GM23338 (cell line): ENCODE measurements at regions not wholly inside any gene's neighbourhood (a gene's known extent, or its start where the extent isn't known, plus 50 kb on each side); places are given as distances from the start of the nearest gene placed in this dataset.

Experiments used
- ATAC-seq: fragments of 200-7000 bp; cut with Tn5 transposase; 3 replicates; pipeline ENCODE4 v1.9.1; 2020
- DNase-seq: peaks from one replicate; pipeline ENCODE4 v3.0.0-alpha.2; 2015; ENCODE audit warnings: low spot score
- H2AFZ ChIP-seq: fragments of 200-600 bp; sonication (generic); 2 replicates; pipeline ENCODE4 v1.8.0; 2016; ENCODE audit warnings: antibody characterized with exemption, mild to moderate bottlenecking, moderate library complexity
- H3F3A ChIP-seq: fragments of 200-600 bp; sonication (generic); replicated peaks from 2 replicates; pipeline ENCODE4 v1.8.0; 2017; ENCODE audit warnings: antibody characterized with exemption, mixed run types, low read depth
- H3K27ac ChIP-seq: fragments of 200-600 bp; sonication (generic); 2 replicates; pipeline ENCODE4 v1.6.1; 2016; ENCODE audit warnings: low read depth
- H3K27me3 ChIP-seq: fragments of 200-600 bp; sonication (generic); 2 replicates; pipeline ENCODE4 v1.8.0; 2016; ENCODE audit warnings: mild to moderate bottlenecking, mixed run types, moderate library complexity; ENCODE audit not compliant: insufficient read depth
- H3K36me3 ChIP-seq: fragments of 200-600 bp; sonication (generic); 2 replicates; pipeline ENCODE4 v1.8.0; 2016; ENCODE audit warnings: mild to moderate bottlenecking; ENCODE audit not compliant: insufficient read depth
- H3K4me1 ChIP-seq: fragments of 200-600 bp; sonication (generic); 2 replicates; pipeline ENCODE4 v1.8.0; 2016; ENCODE audit warnings: mild to moderate bottlenecking, moderate library complexity; ENCODE audit not compliant: insufficient read depth
- H3K4me2 ChIP-seq: fragments of 200-600 bp; sonication (generic); 2 replicates; pipeline ENCODE4 v1.7.1; 2017; ENCODE audit warnings: mixed run types
- H3K4me3 ChIP-seq: fragments of 200-600 bp; sonication (generic); 2 replicates; pipeline ENCODE4 v1.6.1; 2016; ENCODE audit warnings: mixed run types
- H3K79me2 ChIP-seq: fragments of 200-600 bp; sonication (generic); replicated peaks from 2 replicates; pipeline ENCODE4 v1.8.0; 2017; ENCODE audit warnings: mild to moderate bottlenecking; ENCODE audit not compliant: insufficient read depth
- H3K9me2 ChIP-seq: fragments of 200-600 bp; sonication (generic); 2 replicates; pipeline ENCODE4 v1.8.0; 2017; ENCODE audit not compliant: insufficient read depth
- H4K20me1 ChIP-seq: fragments of 200-600 bp; sonication (generic); replicated peaks from 2 replicates; pipeline ENCODE4 v1.8.0; 2017; ENCODE audit warnings: mild to moderate bottlenecking; ENCODE audit not compliant: insufficient read depth
- H3K27ac Mint-ChIP-seq: 2 replicates; pipeline ENCODE4 v1.8.0; 2020; ENCODE audit warnings: inconsistent platforms, mild to moderate bottlenecking, moderate library complexity, mixed read lengths
- H3K27me3 Mint-ChIP-seq: 3 replicates; pipeline ENCODE4 v1.8.0; 2022; ENCODE audit warnings: low read depth, mild to moderate bottlenecking, moderate library complexity, mixed read lengths, inconsistent platforms; ENCODE audit not compliant: insufficient read depth, poor library complexity
- H3K36me3 Mint-ChIP-seq: 3 replicates; pipeline ENCODE4 v1.8.0; 2021; ENCODE audit warnings: low read depth, mild to moderate bottlenecking, inconsistent platforms, moderate library complexity, mixed read lengths
- H3K4me1 Mint-ChIP-seq: 3 replicates; pipeline ENCODE4 v1.8.0; 2020; ENCODE audit warnings: mild to moderate bottlenecking, inconsistent platforms, mixed read lengths
- H3K4me3 Mint-ChIP-seq: 3 replicates; pipeline ENCODE4 v1.8.0; 2021; ENCODE audit warnings: moderate library complexity, mild to moderate bottlenecking, inconsistent platforms, mixed read lengths
- H3K9me3 Mint-ChIP-seq: 3 replicates; pipeline ENCODE4 v1.8.0; 2020; ENCODE audit warnings: moderate library complexity, mild to moderate bottlenecking, inconsistent platforms, mixed read lengths
- CREB1 ChIP-seq: fragments of 250-450 bp; sonication (Bioruptor Pico); IDR thresholded peaks from 2 replicates; pipeline ENCODE4 v1.5.0; 2020; ENCODE audit warnings: low read depth, mild to moderate bottlenecking, moderate library complexity
- EZH2 ChIP-seq: fragments of 200-600 bp; sonication (generic); IDR thresholded peaks from one replicate; pipeline ENCODE4 v1.8.0; 2017; ENCODE audit warnings: antibody characterized with exemption, mild to moderate bottlenecking, low read depth; ENCODE audit not compliant: unreplicated experiment
- EZH2phosphoT487 ChIP-seq: fragments of 200-600 bp; sonication (generic); IDR thresholded peaks from one replicate; pipeline ENCODE4 v1.8.1; 2018; ENCODE audit warnings: antibody characterized with exemption; ENCODE audit not compliant: unreplicated experiment
- JUNB ChIP-seq: IDR thresholded peaks from one replicate; pipeline ENCODE4 v1.6.1; 2016; ENCODE audit warnings: antibody characterized with exemption; ENCODE audit not compliant: unreplicated experiment
- NANOG ChIP-seq: IDR thresholded peaks from 2 replicates; pipeline ENCODE4 v1.6.1; 2016; ENCODE audit warnings: antibody characterized with exemption, borderline replicate concordance
- POLR2AphosphoS5 ChIP-seq: IDR thresholded peaks from 2 replicates; pipeline ENCODE4 v1.6.1; 2016; ENCODE audit warnings: antibody characterized with exemption, low read depth
- REST ChIP-seq: IDR thresholded peaks from one replicate; pipeline ENCODE4 v1.6.1; 2018; ENCODE audit warnings: antibody characterized with exemption; ENCODE audit not compliant: unreplicated experiment
- STAT1 ChIP-seq: IDR thresholded peaks from one replicate; pipeline ENCODE4 v1.6.1; 2016; ENCODE audit warnings: antibody characterized with exemption; ENCODE audit not compliant: unreplicated experiment
- ZNF114 ChIP-seq: fragments of 250-450 bp; sonication (Bioruptor Pico); IDR thresholded peaks from 2 replicates; pipeline ENCODE4 v1.5.0; 2020; ENCODE audit warnings: mild to moderate bottlenecking, moderate library complexity
- ZNF331 ChIP-seq: fragments of 250-450 bp; sonication (Bioruptor Pico); IDR thresholded peaks from 2 replicates; pipeline ENCODE4 v1.5.0; 2020; ENCODE audit warnings: low read depth, mild to moderate bottlenecking, moderate library complexity
- TF ChIP-seq, protein P1 (sequence below): fragments of 250-450 bp; sonication (Bioruptor Pico); IDR thresholded peaks from 2 replicates; pipeline ENCODE4 v1.5.0; 2020; ENCODE audit warnings: mild to moderate bottlenecking, moderate library complexity
- TF ChIP-seq, protein P2 (sequence below): IDR thresholded peaks from 2 replicates; pipeline ENCODE4 v1.6.1; 2016; ENCODE audit warnings: antibody characterized with exemption

- TF ChIP-seq STAT1 (no peak), EZH2phosphoT487 (no peak), JUNB (no peak), ZNF331 (no peak), REST (no peak), NANOG (no peak), EZH2 (no peak), POLR2AphosphoS5 (no peak), CREB1 (no peak), ZNF114 (CRISPR knock-in tag) (no peak)
- TF ChIP-seq, protein P1, sequence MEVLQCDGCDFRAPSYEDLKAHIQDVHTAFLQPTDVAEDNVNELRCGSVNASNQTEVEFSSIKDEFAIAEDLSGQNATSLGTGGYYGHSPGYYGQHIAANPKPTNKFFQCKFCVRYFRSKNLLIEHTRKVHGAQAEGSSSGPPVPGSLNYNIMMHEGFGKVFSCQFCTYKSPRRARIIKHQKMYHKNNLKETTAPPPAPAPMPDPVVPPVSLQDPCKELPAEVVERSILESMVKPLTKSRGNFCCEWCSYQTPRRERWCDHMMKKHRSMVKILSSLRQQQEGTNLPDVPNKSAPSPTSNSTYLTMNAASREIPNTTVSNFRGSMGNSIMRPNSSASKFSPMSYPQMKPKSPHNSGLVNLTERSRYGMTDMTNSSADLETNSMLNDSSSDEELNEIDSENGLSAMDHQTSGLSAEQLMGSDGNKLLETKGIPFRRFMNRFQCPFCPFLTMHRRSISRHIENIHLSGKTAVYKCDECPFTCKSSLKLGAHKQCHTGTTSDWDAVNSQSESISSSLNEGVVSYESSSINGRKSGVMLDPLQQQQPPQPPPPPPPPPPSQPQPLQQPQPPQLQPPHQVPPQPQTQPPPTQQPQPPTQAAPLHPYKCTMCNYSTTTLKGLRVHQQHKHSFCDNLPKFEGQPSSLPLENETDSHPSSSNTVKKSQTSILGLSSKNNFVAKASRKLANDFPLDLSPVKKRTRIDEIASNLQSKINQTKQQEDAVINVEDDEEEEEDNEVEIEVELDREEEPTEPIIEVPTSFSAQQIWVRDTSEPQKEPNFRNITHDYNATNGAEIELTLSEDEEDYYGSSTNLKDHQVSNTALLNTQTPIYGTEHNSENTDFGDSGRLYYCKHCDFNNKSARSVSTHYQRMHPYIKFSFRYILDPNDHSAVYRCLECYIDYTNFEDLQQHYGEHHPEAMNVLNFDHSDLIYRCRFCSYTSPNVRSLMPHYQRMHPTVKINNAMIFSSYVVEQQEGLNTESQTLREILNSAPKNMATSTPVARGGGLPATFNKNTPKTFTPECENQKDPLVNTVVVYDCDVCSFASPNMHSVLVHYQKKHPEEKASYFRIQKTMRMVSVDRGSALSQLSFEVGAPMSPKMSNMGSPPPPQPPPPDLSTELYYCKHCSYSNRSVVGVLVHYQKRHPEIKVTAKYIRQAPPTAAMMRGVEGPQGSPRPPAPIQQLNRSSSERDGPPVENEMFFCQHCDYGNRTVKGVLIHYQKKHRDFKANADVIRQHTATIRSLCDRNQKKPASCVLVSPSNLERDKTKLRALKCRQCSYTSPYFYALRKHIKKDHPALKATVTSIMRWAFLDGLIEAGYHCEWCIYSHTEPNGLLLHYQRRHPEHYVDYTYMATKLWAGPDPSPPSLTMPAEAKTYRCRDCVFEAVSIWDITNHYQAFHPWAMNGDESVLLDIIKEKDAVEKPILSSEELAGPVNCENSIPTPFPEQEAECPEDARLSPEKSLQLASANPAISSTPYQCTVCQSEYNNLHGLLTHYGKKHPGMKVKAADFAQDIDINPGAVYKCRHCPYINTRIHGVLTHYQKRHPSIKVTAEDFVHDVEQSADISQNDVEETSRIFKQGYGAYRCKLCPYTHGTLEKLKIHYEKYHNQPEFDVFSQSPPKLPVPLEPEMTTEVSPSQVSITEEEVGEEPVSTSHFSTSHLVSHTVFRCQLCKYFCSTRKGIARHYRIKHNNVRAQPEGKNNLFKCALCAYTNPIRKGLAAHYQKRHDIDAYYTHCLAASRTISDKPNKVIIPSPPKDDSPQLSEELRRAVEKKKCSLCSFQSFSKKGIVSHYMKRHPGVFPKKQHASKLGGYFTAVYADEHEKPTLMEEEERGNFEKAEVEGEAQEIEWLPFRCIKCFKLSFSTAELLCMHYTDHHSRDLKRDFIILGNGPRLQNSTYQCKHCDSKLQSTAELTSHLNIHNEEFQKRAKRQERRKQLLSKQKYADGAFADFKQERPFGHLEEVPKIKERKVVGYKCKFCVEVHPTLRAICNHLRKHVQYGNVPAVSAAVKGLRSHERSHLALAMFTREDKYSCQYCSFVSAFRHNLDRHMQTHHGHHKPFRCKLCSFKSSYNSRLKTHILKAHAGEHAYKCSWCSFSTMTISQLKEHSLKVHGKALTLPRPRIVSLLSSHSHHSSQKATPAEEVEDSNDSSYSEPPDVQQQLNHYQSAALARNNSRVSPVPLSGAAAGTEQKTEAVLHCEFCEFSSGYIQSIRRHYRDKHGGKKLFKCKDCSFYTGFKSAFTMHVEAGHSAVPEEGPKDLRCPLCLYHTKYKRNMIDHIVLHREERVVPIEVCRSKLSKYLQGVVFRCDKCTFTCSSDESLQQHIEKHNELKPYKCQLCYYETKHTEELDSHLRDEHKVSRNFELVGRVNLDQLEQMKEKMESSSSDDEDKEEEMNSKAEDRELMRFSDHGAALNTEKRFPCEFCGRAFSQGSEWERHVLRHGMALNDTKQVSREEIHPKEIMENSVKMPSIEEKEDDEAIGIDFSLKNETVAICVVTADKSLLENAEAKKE (CRISPR knock-in tag), result no peak
- TF ChIP-seq, protein P2, sequence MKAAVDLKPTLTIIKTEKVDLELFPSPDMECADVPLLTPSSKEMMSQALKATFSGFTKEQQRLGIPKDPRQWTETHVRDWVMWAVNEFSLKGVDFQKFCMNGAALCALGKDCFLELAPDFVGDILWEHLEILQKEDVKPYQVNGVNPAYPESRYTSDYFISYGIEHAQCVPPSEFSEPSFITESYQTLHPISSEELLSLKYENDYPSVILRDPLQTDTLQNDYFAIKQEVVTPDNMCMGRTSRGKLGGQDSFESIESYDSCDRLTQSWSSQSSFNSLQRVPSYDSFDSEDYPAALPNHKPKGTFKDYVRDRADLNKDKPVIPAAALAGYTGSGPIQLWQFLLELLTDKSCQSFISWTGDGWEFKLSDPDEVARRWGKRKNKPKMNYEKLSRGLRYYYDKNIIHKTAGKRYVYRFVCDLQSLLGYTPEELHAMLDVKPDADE, result no peak
- H3K4me3 Mint-ChIP-seq, result no peak overlapping the region
- no peak for DNase-seq
Measured at GRCh38 chr12:41772478-41772877, 372.2 kb downstream of the GXYLT1 start.

More at GRCh38 chr12:41772478-41772877, 372.2 kb downstream of the GXYLT1 start:
- ATAC-seq, result no peak
- Histone ChIP-seq H3K27ac (no peak overlapping the region), H3K79me2 (no peaks in the 10 kb centered on the region), H3K9me2 (no peaks in the 10 kb centered on the region; the same call in 1 of the 2 replicates), H3F3A (no peaks in the 10 kb centered on the region), H3K4me2 (no peak overlapping the region), H3K4me3 (no peak overlapping the region), H3K4me1 (no peaks in the 10 kb centered on the region), H3K36me3 (no peaks in the 10 kb centered on the region), H3K27me3 (no peaks in the 10 kb centered on the region), H4K20me1 (no peaks in the 10 kb centered on the region), H2AFZ (no peak overlapping the region)
- H3K4me1 Mint-ChIP-seq, result peaks cover 5% of the 10 kb centered on the region; the same call in 1 of the 3 replicates
- peaks cover 2% of the 10 kb centered on the region for H3K27me3 Mint-ChIP-seq
- no peak overlapping the region for H3K27ac Mint-ChIP-seq
- H3K9me3 Mint-ChIP-seq, result no peaks in the 10 kb centered on the region; the same call in 2 of the 3 replicates
- H3K36me3 Mint-ChIP-seq, result no peaks in the 10 kb centered on the region
